Ovary (tissue), 3 donors: ENCODE measurements at regions not wholly inside any gene's neighbourhood (a gene's known extent, or its start where the extent isn't known, plus 50 kb on each side); places are given as distances from the start of the nearest gene placed in this dataset.

Experiments
- CTCF ChIP-seq, 3 donors: fragments of 450-650 bp in 2 of 3; fragments of 200-600 bp in 1 of 3; IDR thresholded peaks; one replicate each; pipeline versions ENCODE4 v1.5.1 to v1.8.0; 2016 to 2022; ENCODE audit warnings: antibody characterized with exemption in 3 of 3, mild to moderate bottlenecking in 1 of 3
- POLR2A ChIP-seq: fragments of 450-650 bp; IDR thresholded peaks from one replicate; pipeline ENCODE4 v1.6.1; 2017; ENCODE audit warnings: antibody characterized with exemption, mild to moderate bottlenecking, moderate library complexity
- donor health status: DM: no; HTN: no; CAD: no.

- no peak for TF ChIP-seq CTCF (IDR thresholded peaks at IDR 0.05)
- no peak for TF ChIP-seq POLR2A
Measured at GRCh38 chr5:104045987-104046386, 483.4 kb upstream of the NUDT12 start.
